Neural progenitor cell (in vitro differentiated cells): ENCODE measurements at regions not wholly inside any gene's neighbourhood (a gene's known extent, or its start where the extent isn't known, plus 50 kb on each side); places are given as distances from the start of the nearest gene placed in this dataset.

ENCODE experiments used
- DNase-seq: peaks from one replicate; pipeline ENCODE4 v3.0.0-alpha.2; 2016; ENCODE audit warnings: low spot score
- H2AFZ ChIP-seq: fragments of 200-600 bp; sonication (generic); replicated peaks from 2 replicates; pipeline ENCODE4 v1.6.1; 2016; ENCODE audit warnings: antibody characterized with exemption
- H3F3A ChIP-seq: fragments of 200-600 bp; sonication (generic); 2 replicates; pipeline ENCODE4 v1.6.1; 2016; ENCODE audit warnings: antibody characterized with exemption, low read depth
- H3K27ac ChIP-seq: fragments of 200-600 bp; sonication (generic); 2 replicates; pipeline ENCODE4 v1.5.1; 2016; ENCODE audit warnings: mild to moderate bottlenecking
- H3K27me3 ChIP-seq: fragments of 200-600 bp; sonication (generic); 2 replicates; pipeline ENCODE4 v1.6.1; 2016; ENCODE audit warnings: mild to moderate bottlenecking, moderate library complexity
- H3K36me3 ChIP-seq: fragments of 200-600 bp; sonication (generic); 2 replicates; pipeline ENCODE4 v1.5.1; 2016
- H3K4me1 ChIP-seq: fragments of 200-600 bp; sonication (generic); 2 replicates; pipeline ENCODE4 v1.6.1; 2016; ENCODE audit warnings: mixed run types
- H3K4me2 ChIP-seq: fragments of 200-600 bp; sonication (generic); 2 replicates; pipeline ENCODE4 v1.6.1; 2016
- H3K4me3 ChIP-seq: fragments of 200-600 bp; sonication (generic); 2 replicates; pipeline ENCODE4 v1.5.1; 2016
- H3K79me2 ChIP-seq: fragments of 200-600 bp; sonication (generic); 2 replicates; pipeline ENCODE4 v1.6.1; 2016; ENCODE audit warnings: low read depth
- H3K9ac ChIP-seq: fragments of 200-600 bp; sonication (generic); 2 replicates; pipeline ENCODE4 v1.6.1; 2016
- H3K9me3 ChIP-seq: fragments of 200-600 bp; sonication (generic); 2 replicates; pipeline ENCODE4 v1.5.1; 2016; ENCODE audit warnings: low read depth
- H4K20me1 ChIP-seq: fragments of 200-600 bp; sonication (generic); 2 replicates; pipeline ENCODE4 v1.6.1; 2016; ENCODE audit warnings: low read depth
- H3K27ac Mint-ChIP-seq: 3 replicates; pipeline ENCODE4 v1.8.0; 2021; ENCODE audit warnings: mixed read lengths
- H3K27me3 Mint-ChIP-seq: 2 replicates; pipeline ENCODE4 v1.8.0; 2022; ENCODE audit warnings: low read depth, mild to moderate bottlenecking, inconsistent platforms, moderate library complexity, mixed read lengths; ENCODE audit not compliant: insufficient read depth
- H3K36me3 Mint-ChIP-seq: 3 replicates; pipeline ENCODE4 v1.8.0; 2021; ENCODE audit warnings: mixed read lengths
- H3K4me1 Mint-ChIP-seq: 3 replicates; pipeline ENCODE4 v1.8.0; 2021; ENCODE audit warnings: mixed read lengths
- H3K4me3 Mint-ChIP-seq: 3 replicates; pipeline ENCODE4 v1.8.0; 2021; ENCODE audit warnings: mild to moderate bottlenecking, moderate library complexity, mixed read lengths
- H3K9me3 Mint-ChIP-seq: 3 replicates; pipeline ENCODE4 v1.8.0; 2020; ENCODE audit warnings: mixed read lengths
- CTCF ChIP-seq: fragments of 200-600 bp; sonication (generic); IDR thresholded peaks from 2 replicates; pipeline ENCODE4 v1.5.1; 2017; ENCODE audit warnings: antibody characterized with exemption, mild to moderate bottlenecking
- EZH2 ChIP-seq: fragments of 200-600 bp; sonication (generic); IDR thresholded peaks from 2 replicates; pipeline ENCODE4 v1.6.1; 2017; ENCODE audit warnings: antibody characterized with exemption, mild to moderate bottlenecking, moderate library complexity
- EZH2phosphoT487 ChIP-seq: fragments of 200-600 bp; sonication (generic); IDR thresholded peaks from 2 replicates; pipeline ENCODE4 v1.6.1; 2017; ENCODE audit warnings: antibody characterized with exemption

DNA sequence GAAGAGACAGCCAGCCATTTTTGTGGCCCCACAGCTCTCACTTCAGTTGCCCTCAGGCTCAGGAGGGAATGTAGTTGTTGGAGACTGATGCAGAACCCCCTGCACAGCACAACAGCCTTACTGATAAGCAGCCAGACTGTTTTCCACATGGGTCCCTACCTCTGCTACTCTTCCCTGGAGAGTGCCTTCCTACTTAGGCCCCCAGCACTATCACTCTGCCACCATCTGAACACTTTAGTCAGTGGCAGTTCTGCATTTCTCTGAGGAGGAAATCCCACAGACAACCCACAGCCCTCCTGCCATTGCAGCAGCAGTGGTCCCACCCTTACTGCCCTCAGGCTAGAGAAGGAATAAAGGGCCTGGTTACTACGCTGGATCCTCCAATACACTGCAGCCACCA lies 61.8 kb upstream of the PTPRD start:
- Histone ChIP-seq H2AFZ (no peak overlapping the region), H3K27me3 (no peaks in the 10 kb centered on the region), H3K36me3 (no peaks in the 10 kb centered on the region), H3K9me3 (no peaks in the 10 kb centered on the region), H3K4me3 (no peak overlapping the region), H3K27ac (no peak overlapping the region), H3K9ac (no peak overlapping the region), H3F3A (no peaks in the 10 kb centered on the region), H3K4me1 (no peaks in the 10 kb centered on the region), H4K20me1 (no peaks in the 10 kb centered on the region), H3K4me2 (no peak overlapping the region), H3K79me2 (no peaks in the 10 kb centered on the region)
- peaks cover 3% of the 10 kb centered on the region for H3K9me3 Mint-ChIP-seq
- no peak for DNase-seq
- no peak overlapping the region for H3K27ac Mint-ChIP-seq
- no peak for TF ChIP-seq EZH2
- TF ChIP-seq EZH2phosphoT487: no peak
- no peak for TF ChIP-seq CTCF
- H3K4me3 Mint-ChIP-seq: no peak overlapping the region
- no peaks in the 10 kb centered on the region for H3K36me3 Mint-ChIP-seq
- no peaks in the 10 kb centered on the region for H3K4me1 Mint-ChIP-seq
- peaks cover 2% of the 10 kb centered on the region for H3K27me3 Mint-ChIP-seq

DNA sequence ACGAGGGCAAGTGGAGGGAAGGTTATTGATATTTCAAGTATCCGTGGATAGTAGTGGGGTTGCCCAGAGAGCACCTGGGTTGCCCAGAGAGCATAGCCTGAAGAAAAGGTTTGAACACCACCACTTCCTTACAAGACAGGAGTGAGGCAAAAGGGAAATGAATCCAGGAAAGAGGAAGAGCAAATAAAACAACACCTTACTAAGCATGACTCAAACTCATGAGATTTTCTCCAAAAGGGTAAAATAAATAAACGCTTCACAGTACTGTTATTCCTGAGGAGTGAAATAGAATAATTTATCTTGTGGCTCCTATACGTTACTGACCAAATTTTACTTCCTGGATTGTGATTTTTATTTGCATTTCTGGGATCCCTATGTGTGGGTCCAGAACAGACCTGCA lies 65.2 kb upstream of the PTPRD start:
- no peaks in the 10 kb centered on the region for H3K4me1 ChIP-seq
- H3K9me3 Mint-ChIP-seq: peaks cover 2% of the 10 kb centered on the region
- H3K4me2 ChIP-seq: no peak overlapping the region
- no peak overlapping the region for H3K9ac ChIP-seq
- H3K27me3 ChIP-seq: no peaks in the 10 kb centered on the region
- H3K9me3 ChIP-seq: no peaks in the 10 kb centered on the region
- H3K4me1 Mint-ChIP-seq: peaks cover 3% of the 10 kb centered on the region
- H2AFZ ChIP-seq: no peak overlapping the region
- no peaks in the 10 kb centered on the region for H3K79me2 ChIP-seq
- no peaks in the 10 kb centered on the region for H3K36me3 Mint-ChIP-seq
- H3K36me3 ChIP-seq: no peaks in the 10 kb centered on the region
- H3K27me3 Mint-ChIP-seq: peaks cover 3% of the 10 kb centered on the region
- no peak overlapping the region for H3K4me3 ChIP-seq
- no peak for DNase-seq
- H3K27ac Mint-ChIP-seq: no peak overlapping the region
- TF ChIP-seq CTCF (no peak), EZH2 (no peak), EZH2phosphoT487 (no peak)
- no peaks in the 10 kb centered on the region for H3F3A ChIP-seq
- no peaks in the 10 kb centered on the region for H4K20me1 ChIP-seq
- H3K4me3 Mint-ChIP-seq: no peak overlapping the region
- no peak overlapping the region for H3K27ac ChIP-seq

DNA sequence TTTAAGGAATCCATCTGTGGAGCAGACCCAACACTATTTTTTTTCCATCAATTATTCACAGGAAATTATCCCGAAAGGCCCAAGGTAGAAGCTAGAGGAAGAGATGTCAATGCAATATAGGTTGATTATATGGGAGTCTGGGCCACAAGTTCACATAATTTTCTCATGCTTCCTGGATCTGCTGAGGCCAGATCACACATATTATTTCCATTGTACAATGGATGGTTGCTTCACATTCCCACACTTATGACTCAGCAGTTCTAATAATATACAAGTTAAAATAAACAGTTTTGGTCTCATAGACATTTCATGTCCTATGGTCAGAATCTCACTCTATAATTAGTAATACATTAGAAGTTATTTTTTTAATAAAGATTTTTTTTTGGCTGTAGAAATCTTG lies 66.0 kb upstream of the PTPRD start:
- Mint-ChIP-seq H3K4me1 (peaks cover 4% of the 10 kb centered on the region), H3K9me3 (peaks cover 2% of the 10 kb centered on the region), H3K4me3 (no peak overlapping the region), H3K27me3 (peaks cover 3% of the 10 kb centered on the region), H3K27ac (no peak overlapping the region), H3K36me3 (no peaks in the 10 kb centered on the region)
- Histone ChIP-seq H3K4me2 (no peak overlapping the region), H3K4me3 (no peak overlapping the region), H3K27ac (no peak overlapping the region), H3K27me3 (no peaks in the 10 kb centered on the region), H3F3A (no peaks in the 10 kb centered on the region), H3K9me3 (no peaks in the 10 kb centered on the region), H3K36me3 (no peaks in the 10 kb centered on the region), H3K79me2 (no peaks in the 10 kb centered on the region), H3K9ac (no peak overlapping the region), H4K20me1 (no peaks in the 10 kb centered on the region), H2AFZ (no peak overlapping the region), H3K4me1 (no peaks in the 10 kb centered on the region)
- no peak for DNase-seq
- TF ChIP-seq EZH2phosphoT487 (no peak), CTCF (no peak), EZH2 (no peak)

DNA sequence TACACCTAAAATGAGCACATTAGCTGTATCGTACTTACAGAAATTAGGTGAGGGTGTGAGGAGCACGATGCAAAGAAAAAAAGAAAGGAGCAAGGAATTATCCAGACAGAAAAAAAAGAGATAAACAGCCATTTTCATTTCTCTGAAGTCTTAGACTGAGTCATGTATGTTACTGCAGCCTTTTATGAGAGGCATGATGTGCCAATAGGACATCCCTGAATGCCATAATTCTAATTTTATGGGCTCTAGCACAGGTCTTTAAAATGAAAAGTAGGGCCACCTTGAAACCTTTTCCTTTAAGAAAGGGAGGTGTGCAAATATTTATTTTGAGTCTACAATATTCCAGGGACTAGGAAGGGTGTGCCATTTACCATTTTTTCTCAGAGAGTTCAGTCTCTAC lies 74.1 kb upstream of the PTPRD start:
- peaks cover 8% of the 10 kb centered on the region for H3K4me1 Mint-ChIP-seq
- no peaks in the 10 kb centered on the region for H3K27me3 Mint-ChIP-seq
- H3K27ac ChIP-seq: no peak overlapping the region
- H3K36me3 ChIP-seq: no peaks in the 10 kb centered on the region
- H3K9ac ChIP-seq: no peak overlapping the region
- no peak overlapping the region for H3K4me3 ChIP-seq
- no peak overlapping the region for H2AFZ ChIP-seq
- no peaks in the 10 kb centered on the region for H3K9me3 Mint-ChIP-seq
- no peak for TF ChIP-seq CTCF
- TF ChIP-seq EZH2: no peak
- no peak for TF ChIP-seq EZH2phosphoT487
- no peaks in the 10 kb centered on the region for H3K9me3 ChIP-seq
- H3K27me3 ChIP-seq: no peaks in the 10 kb centered on the region
- H4K20me1 ChIP-seq: no peaks in the 10 kb centered on the region
- H3K4me3 Mint-ChIP-seq: no peak overlapping the region
- no peaks in the 10 kb centered on the region for H3K79me2 ChIP-seq
- H3K4me1 ChIP-seq: peaks cover 9% of the 10 kb centered on the region
- no peak overlapping the region for H3K4me2 ChIP-seq
- H3K27ac Mint-ChIP-seq: no peak overlapping the region
- no peaks in the 10 kb centered on the region for H3K36me3 Mint-ChIP-seq
- DNase-seq: no peak
- H3F3A ChIP-seq: no peaks in the 10 kb centered on the region
